GM12878 (cell line): ENCODE measurements at regions not wholly inside any gene's neighbourhood (a gene's known extent, or its start where the extent isn't known, plus 50 kb on each side); places are given as distances from the start of the nearest gene placed in this dataset.

Source experiments
- ATAC-seq: fragments of 200-7000 bp; cut with Tn5 transposase; 3 replicates; pipeline ENCODE4 v1.9.1; 2020; ENCODE audit warnings: mild to moderate bottlenecking, moderate library complexity
- BruUV-seq: library from RNA; stranded (reverse); fragments of 400-500 nt; replicated peaks from 2 replicates; lab custom pipeline; 2021; lab: Mats Ljungman, UMichigan
- CTCF ChIA-PET: fragments of 300-600 bp; sonication (Branson Sonifier 250); formaldehyde crosslinking; extraction: SDS; loops from one replicate; lab custom pipeline; 2021; ENCODE audit warnings: inconsistent platforms; lab: Yijun Ruan, JAX
- POLR2A ChIA-PET: fragments of 350-600 bp; formaldehyde crosslinking; extraction: SDS; loops from one replicate; lab custom pipeline; 2021; ENCODE audit warnings: inconsistent platforms; lab: Charles Lee
- RAD21 ChIA-PET: fragments of 300-600 bp; sonication (Branson Sonifier 250); formaldehyde crosslinking; loops from one replicate; lab custom pipeline; 2023; ENCODE audit warnings: antibody characterized with exemption; ENCODE audit not compliant: unreplicated experiment; lab: Charles Lee
- SMC1A ChIA-PET: fragments of 300-600 bp; sonication (Branson Sonifier 250); formaldehyde crosslinking; loops from one replicate; lab custom pipeline; 2023; ENCODE audit not compliant: unreplicated experiment, uncharacterized antibody; lab: Charles Lee
- DNase-seq: peaks from one replicate; pipeline ENCODE4 v3.0.0-alpha.2; 2011; ENCODE audit warnings: low read depth, low spot score
- FAIRE-seq: peaks from 3 replicates; lab custom pipeline; 2011; peaks lifted over from hg19 to GRCh38; lab: Jason Lieb, UNC
- H2AFZ ChIP-seq: 2 replicates; pipeline ENCODE4 v1.6.0; 2011; ENCODE audit warnings: low read depth, low read length, control low read depth; ENCODE audit not compliant: control insufficient read depth
- H3K27ac ChIP-seq: 2 replicates; pipeline ENCODE4 v1.5.1; 2011; ENCODE audit warnings: control low read depth; ENCODE audit not compliant: control insufficient read depth, insufficient read depth
- H3K27me3 ChIP-seq, 2 experiments: replicated peaks in 1 of 2; 2 replicates each; pipeline versions ENCODE4 v1.6.0 to v1.6.1; 2011; ENCODE audit warnings: low read length in 1 of 2; ENCODE audit not compliant: control insufficient read depth in 2 of 2, insufficient read depth in 2 of 2
- H3K36me3 ChIP-seq, 2 experiments: 2 replicates each; pipeline ENCODE4 v1.5.1; 2011; ENCODE audit warnings: low read length in 1 of 2; ENCODE audit not compliant: control insufficient read depth in 2 of 2, insufficient read depth in 2 of 2
- H3K4me1 ChIP-seq: 2 replicates; pipeline ENCODE4 v1.6.1; 2011; ENCODE audit warnings: mild to moderate bottlenecking, low read length, moderate library complexity, mixed read lengths; ENCODE audit not compliant: control insufficient read depth, insufficient read depth
- H3K4me2 ChIP-seq: 2 replicates; pipeline ENCODE4 v1.6.0; 2011; ENCODE audit warnings: control low read depth; ENCODE audit not compliant: control insufficient read depth, insufficient read depth
- H3K4me3 ChIP-seq: fragments of 200-600 bp; sonication (generic); 2 replicates; pipeline ENCODE4 v1.5.1; 2016
- H3K79me2 ChIP-seq: 2 replicates; pipeline ENCODE4 v1.6.0; 2011; ENCODE audit warnings: low read length; ENCODE audit not compliant: control insufficient read depth, insufficient read depth
- H3K9ac ChIP-seq: 2 replicates; pipeline ENCODE4 v1.8.0; 2011; ENCODE audit warnings: low read length, control low read depth, mixed read lengths; ENCODE audit not compliant: control insufficient read depth, insufficient read depth
- H3K9me3 ChIP-seq: replicated peaks from 3 replicates; pipeline ENCODE4 v1.5.1; 2011; ENCODE audit warnings: mild to moderate bottlenecking, low read length; ENCODE audit not compliant: control insufficient read depth, insufficient read depth
- H4K20me1 ChIP-seq: 2 replicates; pipeline ENCODE4 v1.6.0; 2011; ENCODE audit not compliant: control insufficient read depth, insufficient read depth
- ESRRA ChIP-seq: IDR thresholded peaks from 2 replicates; pipeline ENCODE4 v1.6.1; 2012; ENCODE audit warnings: mild to moderate bottlenecking, low read length, improper control_type of control experiment
- ETV6 ChIP-seq, 2 experiments: fragments of 450-650 bp in 1 of 2; IDR thresholded peaks in 1 of 2; conservative IDR thresholded peaks in 1 of 2; 2 replicates each; pipeline ENCODE4 v1.6.1; 2014; ENCODE audit warnings: antibody characterized with exemption in 1 of 2, borderline replicate concordance in 1 of 2, low read depth in 1 of 2, mild to moderate bottlenecking in 1 of 2, moderate library complexity in 1 of 2
- FOXK2 ChIP-seq: fragments of 450-650 bp; IDR thresholded peaks from 2 replicates; pipeline ENCODE4 v1.6.1; 2017; ENCODE audit warnings: mild to moderate bottlenecking, moderate library complexity
- GATAD2B ChIP-seq: fragments of 450-650 bp; conservative IDR thresholded peaks from 2 replicates; pipeline ENCODE4 v1.6.1; 2017; ENCODE audit warnings: low read depth, mild to moderate bottlenecking, moderate library complexity
- HCFC1 ChIP-seq: fragments of 150-350 bp; IDR thresholded peaks from 2 replicates; pipeline ENCODE4 v1.6.1; 2014; ENCODE audit warnings: low read length
- IKZF2 ChIP-seq, 2 experiments: fragments of 450-650 bp; IDR thresholded peaks; 2 replicates each; pipeline ENCODE4 v1.6.1; 2017; ENCODE audit warnings: mild to moderate bottlenecking in 2 of 2, moderate library complexity in 2 of 2
- IRF4 ChIP-seq: IDR thresholded peaks from 2 replicates; pipeline ENCODE4 v1.6.1; 2011; ENCODE audit warnings: low read depth, low read length
- MEF2A ChIP-seq: IDR thresholded peaks from 2 replicates; pipeline ENCODE4 v1.6.1; 2011; ENCODE audit warnings: low read depth, mild to moderate bottlenecking, low read length, moderate library complexity; ENCODE audit not compliant: insufficient read depth
- MYC ChIP-seq: IDR thresholded peaks from 2 replicates; pipeline ENCODE4 v1.6.1; 2011; ENCODE audit warnings: mild to moderate bottlenecking, low read length, moderate library complexity, inconsistent platforms; ENCODE audit not compliant: insufficient read depth, insufficient replicate concordance, insufficient read length, severe bottlenecking
- POLR2A ChIP-seq: IDR thresholded peaks from 2 replicates; pipeline ENCODE4 v1.6.1; 2011; ENCODE audit warnings: low read depth, mild to moderate bottlenecking, low read length
- POLR2AphosphoS2 ChIP-seq: IDR thresholded peaks from 2 replicates; pipeline ENCODE4 v1.6.1; 2011; ENCODE audit warnings: low read depth, mild to moderate bottlenecking, low read length, improper control_type of control experiment, moderate library complexity
- SIN3A ChIP-seq: IDR thresholded peaks from 2 replicates; pipeline ENCODE4 v1.6.1; 2012; ENCODE audit warnings: low read depth, low read length, improper control_type of control experiment
- SIX5 ChIP-seq: IDR thresholded peaks from 2 replicates; pipeline ENCODE4 v1.6.1; 2011; ENCODE audit warnings: mild to moderate bottlenecking, low read depth, low read length, moderate library complexity; ENCODE audit not compliant: severe bottlenecking
- SMAD1 ChIP-seq: fragments of 450-650 bp; IDR thresholded peaks from 2 replicates; pipeline ENCODE4 v1.6.1; 2018; ENCODE audit warnings: mild to moderate bottlenecking, low read depth; ENCODE audit not compliant: partially characterized antibody
- SPI1 ChIP-seq: IDR thresholded peaks from 2 replicates; pipeline ENCODE4 v1.6.1; 2011; ENCODE audit warnings: low read depth, mild to moderate bottlenecking, low read length, moderate library complexity, borderline replicate concordance; ENCODE audit not compliant: insufficient read depth
- WGBS: methylation state at CpG from one replicate; pipeline ENCODE4 v1.1.6; 2016; ENCODE audit warnings: low lambda C conversion rate; ENCODE audit not compliant: insufficient replicate concordance, insufficient coverage; ENCODE audit errors: missing lambda C conversion rate; 5-methylcytosine and 5-hydroxymethylcytosine counted together
- in situ Hi-C: fragments of 300-500 bp; cut with MboI; formaldehyde crosslinking; loops from 9 replicates; pipeline ENCODE4 v1.14.3; 2018; ENCODE audit warnings: mixed read lengths
- intact Hi-C: fragments of 100-400 bp; cut with micrococcal nuclease; formaldehyde crosslinking; loops from one replicate; pipeline ENCODE4 v1.14.2; 2022; ENCODE audit not compliant: unreplicated experiment
- TF ChIP-seq, protein P1 (sequence below): IDR thresholded peaks from 2 replicates; pipeline ENCODE4 v1.6.1; 2012; ENCODE audit warnings: low read depth, low read length, improper control_type of control experiment
- TF ChIP-seq, protein P2 (sequence below): IDR thresholded peaks from 2 replicates; pipeline ENCODE4 v1.6.1; 2012; ENCODE audit warnings: mild to moderate bottlenecking, low read depth, low read length
- TF ChIP-seq, protein P3 (sequence below): fragments of 450-650 bp; IDR thresholded peaks from 2 replicates; pipeline ENCODE4 v1.6.1; 2017; ENCODE audit warnings: mild to moderate bottlenecking, low read depth, inconsistent platforms; ENCODE audit not compliant: poor library complexity, severe bottlenecking

- in situ Hi-C loops: no loop called here
- ChIA-PET SMC1A (no interaction called here), POLR2A (no interaction called here), RAD21 (no interaction called here), CTCF (interaction anchor here (0.9 kb wide), 1 partner anchor 18 kb away, joined by 3 read pairs; no protein-coding TSS in a partner anchor)
- FAIRE-seq (no peak), ATAC-seq (no peak), DNase-seq (no peak)
- H3K9me3 ChIP-seq: no peaks in the 10 kb centered on the region
- no peaks in the 10 kb centered on the region for H4K20me1 ChIP-seq
- no peaks in the 10 kb centered on the region for H3K4me1 ChIP-seq
- WGBS: 5% methylated on average over 1 of the region's 1 CpG
- no peaks in the 10 kb centered on the region for H3K27me3 ChIP-seq
- TF ChIP-seq, protein P1, sequence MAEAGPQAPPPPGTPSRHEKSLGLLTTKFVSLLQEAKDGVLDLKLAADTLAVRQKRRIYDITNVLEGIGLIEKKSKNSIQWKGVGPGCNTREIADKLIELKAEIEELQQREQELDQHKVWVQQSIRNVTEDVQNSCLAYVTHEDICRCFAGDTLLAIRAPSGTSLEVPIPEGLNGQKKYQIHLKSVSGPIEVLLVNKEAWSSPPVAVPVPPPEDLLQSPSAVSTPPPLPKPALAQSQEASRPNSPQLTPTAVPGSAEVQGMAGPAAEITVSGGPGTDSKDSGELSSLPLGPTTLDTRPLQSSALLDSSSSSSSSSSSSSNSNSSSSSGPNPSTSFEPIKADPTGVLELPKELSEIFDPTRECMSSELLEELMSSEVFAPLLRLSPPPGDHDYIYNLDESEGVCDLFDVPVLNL: no peak
- no peak for TF ChIP-seq FOXK2
- TF ChIP-seq, protein P2, sequence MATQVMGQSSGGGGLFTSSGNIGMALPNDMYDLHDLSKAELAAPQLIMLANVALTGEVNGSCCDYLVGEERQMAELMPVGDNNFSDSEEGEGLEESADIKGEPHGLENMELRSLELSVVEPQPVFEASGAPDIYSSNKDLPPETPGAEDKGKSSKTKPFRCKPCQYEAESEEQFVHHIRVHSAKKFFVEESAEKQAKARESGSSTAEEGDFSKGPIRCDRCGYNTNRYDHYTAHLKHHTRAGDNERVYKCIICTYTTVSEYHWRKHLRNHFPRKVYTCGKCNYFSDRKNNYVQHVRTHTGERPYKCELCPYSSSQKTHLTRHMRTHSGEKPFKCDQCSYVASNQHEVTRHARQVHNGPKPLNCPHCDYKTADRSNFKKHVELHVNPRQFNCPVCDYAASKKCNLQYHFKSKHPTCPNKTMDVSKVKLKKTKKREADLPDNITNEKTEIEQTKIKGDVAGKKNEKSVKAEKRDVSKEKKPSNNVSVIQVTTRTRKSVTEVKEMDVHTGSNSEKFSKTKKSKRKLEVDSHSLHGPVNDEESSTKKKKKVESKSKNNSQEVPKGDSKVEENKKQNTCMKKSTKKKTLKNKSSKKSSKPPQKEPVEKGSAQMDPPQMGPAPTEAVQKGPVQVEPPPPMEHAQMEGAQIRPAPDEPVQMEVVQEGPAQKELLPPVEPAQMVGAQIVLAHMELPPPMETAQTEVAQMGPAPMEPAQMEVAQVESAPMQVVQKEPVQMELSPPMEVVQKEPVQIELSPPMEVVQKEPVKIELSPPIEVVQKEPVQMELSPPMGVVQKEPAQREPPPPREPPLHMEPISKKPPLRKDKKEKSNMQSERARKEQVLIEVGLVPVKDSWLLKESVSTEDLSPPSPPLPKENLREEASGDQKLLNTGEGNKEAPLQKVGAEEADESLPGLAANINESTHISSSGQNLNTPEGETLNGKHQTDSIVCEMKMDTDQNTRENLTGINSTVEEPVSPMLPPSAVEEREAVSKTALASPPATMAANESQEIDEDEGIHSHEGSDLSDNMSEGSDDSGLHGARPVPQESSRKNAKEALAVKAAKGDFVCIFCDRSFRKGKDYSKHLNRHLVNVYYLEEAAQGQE: no peak
- no peak for TF ChIP-seq SIN3A
- TF ChIP-seq, protein P3, sequence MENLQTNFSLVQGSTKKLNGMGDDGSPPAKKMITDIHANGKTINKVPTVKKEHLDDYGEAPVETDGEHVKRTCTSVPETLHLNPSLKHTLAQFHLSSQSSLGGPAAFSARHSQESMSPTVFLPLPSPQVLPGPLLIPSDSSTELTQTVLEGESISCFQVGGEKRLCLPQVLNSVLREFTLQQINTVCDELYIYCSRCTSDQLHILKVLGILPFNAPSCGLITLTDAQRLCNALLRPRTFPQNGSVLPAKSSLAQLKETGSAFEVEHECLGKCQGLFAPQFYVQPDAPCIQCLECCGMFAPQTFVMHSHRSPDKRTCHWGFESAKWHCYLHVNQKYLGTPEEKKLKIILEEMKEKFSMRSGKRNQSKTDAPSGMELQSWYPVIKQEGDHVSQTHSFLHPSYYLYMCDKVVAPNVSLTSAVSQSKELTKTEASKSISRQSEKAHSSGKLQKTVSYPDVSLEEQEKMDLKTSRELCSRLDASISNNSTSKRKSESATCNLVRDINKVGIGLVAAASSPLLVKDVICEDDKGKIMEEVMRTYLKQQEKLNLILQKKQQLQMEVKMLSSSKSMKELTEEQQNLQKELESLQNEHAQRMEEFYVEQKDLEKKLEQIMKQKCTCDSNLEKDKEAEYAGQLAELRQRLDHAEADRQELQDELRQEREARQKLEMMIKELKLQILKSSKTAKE: no peak
- TF ChIP-seq MYC: no peak
- TF ChIP-seq SMAD1: no peak
- TF ChIP-seq IRF4: no peak
- no peak for TF ChIP-seq GATAD2B
- TF ChIP-seq HCFC1: no peak
- TF ChIP-seq ETV6 (conservative IDR thresholded peaks at IDR 0.05 in 1 of 2, IDR thresholded peaks at IDR 0.05 in 1 of 2; ENCODE audit: borderline replicate concordance in 1 of 2, low read depth in 1 of 2): no peak
- TF ChIP-seq POLR2A: no peak
- TF ChIP-seq IKZF2 (IDR thresholded peaks at IDR 0.05): no peak
- no peak for TF ChIP-seq MEF2A
- no peak for TF ChIP-seq POLR2AphosphoS2
- no peak for TF ChIP-seq SIX5
- TF ChIP-seq ESRRA: no peak
- TF ChIP-seq SPI1: no peak
- no peak overlapping the region for H3K27ac ChIP-seq
- H3K36me3 ChIP-seq: no peaks in the 10 kb centered on the region
- BruUV-seq: no TSS peak
- H3K4me3 ChIP-seq: no peak overlapping the region
- H3K79me2 ChIP-seq: no peaks in the 10 kb centered on the region
- intact Hi-C loops: no loop called here
- no peak overlapping the region for H3K9ac ChIP-seq
- H3K4me2 ChIP-seq: no peak overlapping the region
- H2AFZ ChIP-seq: no peak overlapping the region
Measured at GRCh38 chr14:27886256-27886655, 880.3 kb upstream of the FOXG1 start.
